ENCODE measurements at regions not wholly inside any gene's neighbourhood (a gene's known extent, or its start where the extent isn't known, plus 50 kb on each side); places are given as distances from the start of the nearest gene placed in this dataset.

- Histone ChIP-seq H3K9ac (ENCODE audit: extremely low read depth, low read length, poor library complexity, severe bottlenecking) (no peak overlapping the region), H3K9me3 (ENCODE audit: control insufficient read depth, low read length) (no peaks in the 10 kb centered on the region), H3K4me1 (ENCODE audit: control insufficient read depth, insufficient read depth, low read length) (no peaks in the 10 kb centered on the region), H3K4me3 (ENCODE audit: low read length) (no peak overlapping the region), H3K27me3 (ENCODE audit: control insufficient read depth, insufficient read depth, low read length, poor library complexity, severe bottlenecking) (peaks cover 12% of the 10 kb centered on the region), H3K27ac (ENCODE audit: low read depth, low read length) (no peak overlapping the region), H3K36me3 (ENCODE audit: control insufficient read depth, insufficient read depth, low read length) (no peaks in the 10 kb centered on the region)
- TF ChIP-seq CTCF (conservative IDR thresholded peaks at IDR 0.05) = no peak
- no peak overlapping the region for H3K27ac Mint-ChIP-seq
- no peak for DNase-seq
- H3K9me3 Mint-ChIP-seq = no peaks in the 10 kb centered on the region
- no peaks in the 10 kb centered on the region for H3K36me3 Mint-ChIP-seq (ENCODE audit: low read depth)
- peaks cover 38% of the 10 kb centered on the region for H3K27me3 Mint-ChIP-seq (ENCODE audit: insufficient read depth)
- 93 to 95% methylated on average over 22 to 24 of the region's 24 CpGs for WGBS, 2 experiments (ENCODE audit: insufficient coverage in 1 of 2, insufficient read length in 1 of 2)
- H3K4me1 Mint-ChIP-seq = peaks cover 2% of the 10 kb centered on the region
- no peak overlapping the region for H3K4me3 Mint-ChIP-seq
Measured at GRCh38 chr20:56953048-56953586, 313.3 kb downstream of the BMP7 start.

- no peaks in the 10 kb centered on the region for H3K4me1 ChIP-seq (ENCODE audit: control insufficient read depth, insufficient read depth, low read length)
- H3K27ac Mint-ChIP-seq = no peak overlapping the region
- peaks cover 2% of the 10 kb centered on the region for H3K4me1 Mint-ChIP-seq
- TF ChIP-seq CTCF (conservative IDR thresholded peaks at IDR 0.05) = no peak
- no peaks in the 10 kb centered on the region for H3K9me3 Mint-ChIP-seq
- H3K36me3 Mint-ChIP-seq (ENCODE audit: low read depth) = no peaks in the 10 kb centered on the region
- peaks cover 45% of the 10 kb centered on the region for H3K27me3 Mint-ChIP-seq (ENCODE audit: insufficient read depth)
- no peak overlapping the region for H3K9ac ChIP-seq (ENCODE audit: extremely low read depth, low read length, poor library complexity, severe bottlenecking)
- no peak for DNase-seq
- peaks cover 24% of the 10 kb centered on the region for H3K27me3 ChIP-seq (ENCODE audit: control insufficient read depth, insufficient read depth, low read length, poor library complexity, severe bottlenecking)
- no peak overlapping the region for H3K27ac ChIP-seq (ENCODE audit: low read depth, low read length)
- 85 to 100% methylated on average over 10 to 15 of the region's 15 CpGs for WGBS, 2 experiments (ENCODE audit: insufficient coverage in 1 of 2, insufficient read length in 1 of 2)
- H3K4me3 Mint-ChIP-seq = no peak overlapping the region
- H3K4me3 ChIP-seq (ENCODE audit: low read length) = no peak overlapping the region
- no peaks in the 10 kb centered on the region for H3K36me3 ChIP-seq (ENCODE audit: control insufficient read depth, insufficient read depth, low read length)
- no peaks in the 10 kb centered on the region for H3K9me3 ChIP-seq (ENCODE audit: control insufficient read depth, low read length)
Measured at GRCh38 chr20:56954797-56955196, 311.6 kb downstream of the BMP7 start.

GRCh38 chr20:56955680-56956079, 310.8 kb downstream of the BMP7 start:
- Mint-ChIP-seq H3K27ac (no peak overlapping the region), H3K4me1 (peaks cover 2% of the 10 kb centered on the region), H3K36me3 (ENCODE audit: low read depth) (no peaks in the 10 kb centered on the region), H3K27me3 (ENCODE audit: insufficient read depth) (peaks cover 44% of the 10 kb centered on the region), H3K4me3 (no peak overlapping the region), H3K9me3 (no peaks in the 10 kb centered on the region)
- Histone ChIP-seq H3K36me3 (ENCODE audit: control insufficient read depth, insufficient read depth, low read length) (no peaks in the 10 kb centered on the region), H3K4me3 (ENCODE audit: low read length) (no peak overlapping the region), H3K9ac (ENCODE audit: extremely low read depth, low read length, poor library complexity, severe bottlenecking) (no peak overlapping the region), H3K27ac (ENCODE audit: low read depth, low read length) (no peak overlapping the region), H3K9me3 (ENCODE audit: control insufficient read depth, low read length) (no peaks in the 10 kb centered on the region), H3K4me1 (ENCODE audit: control insufficient read depth, insufficient read depth, low read length) (no peaks in the 10 kb centered on the region), H3K27me3 (ENCODE audit: control insufficient read depth, insufficient read depth, low read length, poor library complexity, severe bottlenecking) (peaks cover 30% of the 10 kb centered on the region)
- DNase-seq = no peak
- 67 to 81% methylated on average over 7 to 9 of the region's 9 CpGs for WGBS, 2 experiments (ENCODE audit: insufficient coverage in 1 of 2, insufficient read length in 1 of 2)
- TF ChIP-seq CTCF (conservative IDR thresholded peaks at IDR 0.05) = no peak

Data from endodermal cell (in vitro differentiated cells).